Activated T-helper 1 cell treated with anti-CD3 and anti-CD28 coated beads, Interleukin-12 subunit alpha, Interleukin-12 subunit beta, Interleukin-2, Interleukin-4 antibody, amounts not matched to agents 30 ng/mL and 10 ng/mL and 1 ng/mL, durations not matched to agents 14 hours and 24 hours and 36 hours (primary cell): ENCODE measurements at regions not wholly inside any gene's neighbourhood (a gene's known extent, or its start where the extent isn't known, plus 50 kb on each side); places are given as distances from the start of the nearest gene placed in this dataset.
"Not testable (repeated sequence)": the region's sequence is repeated elsewhere in the genome, so short reads cannot be mapped to it uniquely, and the experiment has no call there.

Experiments
- DNase-seq: peaks from one replicate; pipeline ENCODE4 v3.0.0; 2021; ENCODE audit warnings: low spot score
- H3K27ac Mint-ChIP-seq: one replicate; pipeline ENCODE4 v1.8.0; 2021; ENCODE audit warnings: mild to moderate bottlenecking, mixed read lengths
- H3K27me3 Mint-ChIP-seq: one replicate; pipeline ENCODE4 v1.8.0; 2022; ENCODE audit warnings: mild to moderate bottlenecking, moderate library complexity, mixed read lengths; ENCODE audit not compliant: insufficient read depth
- H3K36me3 Mint-ChIP-seq: one replicate; pipeline ENCODE4 v1.8.0; 2021; ENCODE audit warnings: low read depth, mixed read lengths
- H3K4me1 Mint-ChIP-seq: one replicate; pipeline ENCODE4 v1.8.0; 2021; ENCODE audit warnings: low read depth, mixed read lengths
- H3K4me3 Mint-ChIP-seq: one replicate; pipeline ENCODE4 v1.8.0; 2021; ENCODE audit warnings: mild to moderate bottlenecking, moderate library complexity, mixed read lengths
- H3K9me3 Mint-ChIP-seq: one replicate; pipeline ENCODE4 v1.8.0; 2021; ENCODE audit warnings: mixed read lengths
- intact Hi-C: fragments of 100-400 bp; cut with micrococcal nuclease; formaldehyde crosslinking; loops from one replicate; pipeline ENCODE4 v1.15.1; 2024

DNA sequence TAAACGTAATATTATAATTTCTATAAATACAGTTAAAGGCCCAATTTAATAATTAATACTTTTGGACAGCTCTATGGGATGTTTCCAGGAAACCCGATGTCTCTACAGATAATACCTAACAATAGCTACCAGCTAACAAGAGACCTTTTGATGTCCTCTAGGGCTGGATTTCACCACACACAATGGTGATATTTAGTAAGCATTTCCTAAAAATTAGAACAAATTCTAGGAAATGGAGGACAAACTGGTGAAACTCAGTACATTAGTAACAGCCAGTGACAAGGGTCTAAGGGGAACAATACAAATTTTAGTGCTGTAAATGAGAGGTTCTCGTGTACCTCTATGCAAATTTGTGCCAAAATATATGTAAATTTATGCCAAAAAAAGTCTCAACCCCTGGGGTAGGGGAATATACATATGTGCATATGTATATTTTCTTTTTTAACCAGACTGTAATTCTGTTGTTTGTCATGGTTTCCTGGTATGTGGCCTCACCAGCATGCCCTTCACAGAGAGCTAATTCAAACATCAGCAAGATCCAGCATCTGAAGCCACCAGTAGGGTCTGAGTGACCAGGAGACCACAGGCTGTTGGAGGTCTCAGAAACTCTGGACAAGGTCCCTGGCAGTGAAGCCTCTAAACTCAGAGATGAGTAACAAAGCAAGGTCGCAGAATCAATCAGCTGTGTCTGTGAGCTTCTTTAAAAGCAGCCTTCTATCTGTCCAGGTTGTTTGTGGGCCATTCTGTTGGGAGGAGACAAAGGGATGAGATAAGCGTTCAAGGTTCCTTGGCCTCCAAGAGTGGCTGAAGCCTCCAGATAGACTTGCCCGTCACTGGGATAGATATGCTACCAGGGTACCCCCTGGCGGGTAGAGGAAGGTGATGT, 235.1 kb upstream of the RREB1 start:
- Mint-ChIP-seq H3K4me1 (no peaks in the 10 kb centered on the region), H3K27ac (no peak overlapping the region), H3K4me3 (no peak overlapping the region), H3K36me3 (no peaks in the 10 kb centered on the region), H3K27me3 (peaks cover 7% of the 10 kb centered on the region), H3K9me3 (peaks cover 4% of the 10 kb centered on the region)
- DNase-seq: no peak
- intact Hi-C loops: no loop called here

DNA sequence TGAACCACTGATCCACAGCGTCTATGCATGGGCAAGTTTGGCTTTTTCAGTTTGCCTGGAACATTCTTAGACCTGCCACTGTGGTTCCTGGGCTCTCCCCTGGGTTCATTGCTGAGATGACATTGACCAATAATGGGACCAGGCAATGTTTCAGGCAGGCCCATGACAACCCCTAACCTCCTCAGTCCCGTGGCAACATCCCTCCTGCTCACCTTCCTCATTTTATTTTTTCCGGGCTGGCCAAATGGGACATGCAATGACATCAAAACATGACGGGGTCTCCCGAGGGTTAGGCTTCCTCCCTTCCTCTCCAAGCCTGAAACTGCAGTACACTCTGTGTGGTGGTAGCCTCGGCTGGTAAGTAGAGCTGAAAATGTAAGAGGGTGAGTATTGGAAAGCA, 234.0 kb upstream of the RREB1 start:
- H3K36me3 Mint-ChIP-seq: no peaks in the 10 kb centered on the region
- peaks cover 4% of the 10 kb centered on the region for H3K9me3 Mint-ChIP-seq
- H3K27ac Mint-ChIP-seq: no peak overlapping the region
- no peak for DNase-seq
- peaks cover 7% of the 10 kb centered on the region for H3K27me3 Mint-ChIP-seq
- intact Hi-C loops: no loop called here
- no peak overlapping the region for H3K4me3 Mint-ChIP-seq
- H3K4me1 Mint-ChIP-seq: no peaks in the 10 kb centered on the region

DNA sequence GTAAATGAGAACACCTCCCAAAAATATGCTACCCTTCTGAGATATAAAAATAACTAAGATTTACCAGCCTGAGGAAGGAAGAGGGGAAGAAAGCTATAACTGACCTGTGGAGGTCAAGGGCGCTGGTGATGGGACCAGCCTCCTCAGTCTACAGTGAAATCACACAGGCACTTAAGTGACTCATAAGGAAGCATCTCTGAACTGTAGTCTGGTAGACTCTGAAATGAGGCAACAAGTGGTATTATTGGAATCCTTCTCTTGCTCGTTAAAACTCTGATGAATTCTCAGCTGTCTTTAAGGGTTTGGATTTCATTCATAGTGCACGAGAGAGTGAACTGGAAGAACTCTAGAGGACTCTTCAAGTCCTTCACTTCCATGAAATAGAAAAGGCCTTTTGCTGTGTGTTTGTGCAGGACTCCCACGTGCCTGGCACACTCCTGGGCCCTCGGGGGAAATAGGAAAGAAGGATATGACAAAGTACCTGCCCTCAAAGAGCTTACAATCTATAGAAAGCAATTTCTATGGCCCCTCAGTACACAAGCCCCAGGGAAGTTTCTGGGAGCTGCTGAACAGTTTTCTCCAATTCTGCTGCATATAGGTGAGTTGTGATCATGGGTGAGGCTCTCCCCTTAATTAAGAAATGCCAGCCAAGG, 231.8 kb upstream of the RREB1 start:
- no peak overlapping the region for H3K27ac Mint-ChIP-seq
- DNase-seq: no peak
- intact Hi-C loops: no loop called here
- H3K27me3 Mint-ChIP-seq: peaks cover 4% of the 10 kb centered on the region
- H3K4me1 Mint-ChIP-seq: peaks cover 7% of the 10 kb centered on the region
- no peak overlapping the region for H3K4me3 Mint-ChIP-seq
- peaks cover 4% of the 10 kb centered on the region for H3K9me3 Mint-ChIP-seq
- no peaks in the 10 kb centered on the region for H3K36me3 Mint-ChIP-seq

DNA sequence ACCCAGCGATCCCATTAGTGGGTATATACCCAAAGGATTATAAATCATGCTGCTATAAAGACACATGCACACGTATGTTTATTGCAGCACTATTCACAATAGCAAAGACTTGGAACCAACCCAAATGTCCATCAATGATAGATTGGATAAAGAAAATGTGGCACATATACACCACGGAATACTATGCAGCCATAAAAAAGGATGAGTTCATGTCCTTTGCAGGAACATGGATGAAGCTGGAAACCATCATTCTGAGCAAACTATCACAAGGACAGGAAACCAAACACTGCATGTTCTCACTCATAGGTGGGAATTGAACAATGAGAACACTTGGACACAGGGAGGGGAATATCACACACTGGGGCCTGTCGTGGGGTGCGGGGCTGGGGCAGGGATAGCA, 230.0 kb upstream of the RREB1 start:
- not testable (repeated sequence) for H3K4me3 Mint-ChIP-seq, DNase-seq, H3K4me1 Mint-ChIP-seq, H3K9me3 Mint-ChIP-seq, H3K36me3 Mint-ChIP-seq, H3K27ac Mint-ChIP-seq, H3K27me3 Mint-ChIP-seq
- intact Hi-C loops: loop anchor here (1.0 kb wide), 1 partner anchor 21 kb away; no protein-coding TSS in a partner anchor

DNA sequence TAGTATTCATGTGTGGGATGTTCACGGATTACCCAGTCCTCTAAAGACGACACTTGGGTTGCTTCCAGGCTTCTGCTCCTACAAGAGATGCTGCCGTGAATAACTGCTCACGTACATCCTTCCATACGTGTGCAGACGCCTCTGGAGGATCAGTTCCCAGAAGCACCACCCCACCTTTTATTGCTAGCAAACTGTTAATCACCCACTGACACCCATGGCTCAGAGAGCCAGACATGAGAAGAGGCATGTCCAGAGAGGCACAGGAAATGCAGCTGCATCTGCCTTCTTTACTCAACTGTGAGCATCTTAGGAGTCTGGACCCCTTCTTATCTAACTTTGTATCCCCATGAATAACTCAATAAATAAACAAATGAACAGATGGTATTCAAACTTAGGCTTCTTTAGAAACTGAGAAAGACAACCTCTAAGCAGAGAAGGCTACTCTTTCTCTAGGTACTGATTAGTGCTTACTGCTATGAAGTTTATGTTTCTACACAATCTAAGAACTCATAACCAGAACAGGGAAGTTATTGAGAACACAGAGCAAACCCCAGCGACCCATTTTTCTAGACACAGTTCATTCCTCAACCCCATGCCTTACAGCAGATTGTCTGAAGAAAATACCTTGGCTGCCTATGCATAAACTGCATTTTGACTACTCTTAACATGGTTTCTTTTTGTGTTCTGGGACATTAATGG, 228.7 kb upstream of the RREB1 start:
- no peak for DNase-seq
- H3K4me3 Mint-ChIP-seq: no peak overlapping the region
- H3K27ac Mint-ChIP-seq: no peak overlapping the region
- intact Hi-C loops: no loop called here
- H3K36me3 Mint-ChIP-seq: no peaks in the 10 kb centered on the region
- peaks cover 4% of the 10 kb centered on the region for H3K9me3 Mint-ChIP-seq
- H3K4me1 Mint-ChIP-seq: peaks cover 7% of the 10 kb centered on the region
- H3K27me3 Mint-ChIP-seq: peaks cover 4% of the 10 kb centered on the region

DNA sequence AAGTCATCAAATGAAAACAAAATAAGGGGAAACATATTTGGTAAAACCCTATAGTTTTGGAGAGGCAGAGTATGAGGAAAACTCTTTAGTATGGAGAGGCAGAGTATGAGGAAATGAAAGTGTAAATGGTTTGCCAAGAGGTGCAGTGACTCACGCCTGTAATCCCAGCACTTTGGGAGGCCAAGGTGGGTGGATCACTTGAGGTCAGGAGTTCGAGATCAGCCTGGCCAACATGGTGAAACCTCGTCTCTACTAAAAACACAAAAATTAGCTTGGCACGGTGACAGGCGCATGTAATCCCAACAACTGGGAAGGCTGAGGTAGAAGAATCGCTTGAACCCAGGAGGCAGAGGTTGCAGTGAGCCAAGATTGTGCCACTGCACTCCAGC, 228.2 kb upstream of the RREB1 start:
- H3K4me3 Mint-ChIP-seq, H3K4me1 Mint-ChIP-seq, H3K27me3 Mint-ChIP-seq, intact Hi-C loops, H3K9me3 Mint-ChIP-seq, DNase-seq, H3K27ac Mint-ChIP-seq, H3K36me3 Mint-ChIP-seq: not testable (repeated sequence)

DNA sequence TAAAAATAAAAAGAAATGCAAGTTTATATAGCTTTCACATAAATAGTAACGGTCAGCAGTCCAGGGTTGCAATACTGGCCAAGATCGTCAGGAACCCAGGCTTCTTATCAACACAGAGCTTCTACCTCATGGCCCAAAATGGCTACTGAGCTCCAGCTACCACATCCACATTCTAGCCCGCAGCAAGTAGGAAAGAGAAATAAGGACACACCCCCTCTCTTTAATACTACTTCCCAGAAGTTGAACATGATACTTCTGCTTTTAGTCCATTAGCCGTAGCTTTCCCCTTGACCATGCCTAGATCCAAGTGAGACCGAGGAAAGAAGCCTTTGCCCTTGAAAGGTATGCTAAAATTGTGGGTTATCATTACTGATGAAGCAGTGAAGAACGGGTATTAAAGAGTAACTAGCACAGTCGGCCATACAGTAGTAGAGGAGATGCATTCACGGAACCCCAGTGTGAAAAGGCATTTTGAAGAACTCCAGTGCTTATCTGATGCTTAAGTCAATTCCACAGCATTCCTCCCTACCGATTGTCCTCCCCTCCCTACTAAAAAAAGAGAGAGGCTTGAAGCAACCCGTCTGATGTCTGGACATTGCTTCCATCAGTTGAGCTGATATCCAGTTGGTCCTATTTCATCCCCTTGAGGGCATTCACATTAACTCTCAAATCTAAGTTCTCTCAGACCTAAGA, 226.9 kb upstream of the RREB1 start:
- intact Hi-C loops: no loop called here
- no peak for DNase-seq
- Mint-ChIP-seq H3K4me1 (peaks cover 7% of the 10 kb centered on the region), H3K36me3 (no peaks in the 10 kb centered on the region), H3K4me3 (no peak overlapping the region), H3K9me3 (peaks cover 4% of the 10 kb centered on the region), H3K27me3 (peaks cover 4% of the 10 kb centered on the region), H3K27ac (no peak overlapping the region)

DNA sequence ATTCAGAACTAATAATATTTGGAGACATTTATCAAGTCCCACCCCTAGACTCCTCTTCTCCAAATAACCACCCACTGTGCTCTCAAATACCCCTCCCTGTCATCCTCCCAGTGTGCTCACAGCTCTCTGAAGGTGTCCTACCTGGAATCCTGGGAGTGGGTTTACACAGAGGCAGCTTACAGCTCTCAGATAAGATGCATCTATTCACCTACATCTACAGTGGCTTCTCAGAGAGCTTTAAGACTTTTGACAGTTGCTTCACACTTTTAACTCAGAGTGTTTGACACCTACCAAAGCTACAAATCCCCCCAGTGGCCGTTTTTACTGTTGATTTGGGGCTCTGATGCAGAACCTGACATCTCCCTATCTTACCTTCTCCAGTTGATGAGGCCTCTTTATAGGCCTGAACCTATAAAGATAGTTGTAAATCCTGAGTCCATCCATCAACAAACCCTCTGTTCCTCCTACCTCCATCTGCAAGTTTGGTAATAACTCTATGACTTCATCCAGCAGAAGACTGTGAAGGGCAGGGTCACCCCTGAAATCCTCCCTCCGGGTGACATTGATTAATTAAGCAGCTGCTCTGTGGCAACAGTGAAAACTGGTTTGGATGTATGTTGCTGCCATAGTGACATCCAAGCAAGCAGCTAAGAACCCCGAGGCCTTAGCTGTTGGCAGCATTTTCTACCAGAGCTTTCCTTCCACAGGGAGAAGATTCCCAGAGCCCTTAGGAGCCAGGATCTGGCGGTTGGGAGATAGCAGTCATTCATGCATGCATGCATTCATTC, 226.1 kb upstream of the RREB1 start:
- peaks cover 4% of the 10 kb centered on the region for H3K27me3 Mint-ChIP-seq
- H3K36me3 Mint-ChIP-seq: no peaks in the 10 kb centered on the region
- H3K9me3 Mint-ChIP-seq: peaks cover 4% of the 10 kb centered on the region
- H3K27ac Mint-ChIP-seq: no peak overlapping the region
- no peak for DNase-seq
- no peak overlapping the region for H3K4me3 Mint-ChIP-seq
- H3K4me1 Mint-ChIP-seq: peaks cover 7% of the 10 kb centered on the region
- intact Hi-C loops: no loop called here

DNA sequence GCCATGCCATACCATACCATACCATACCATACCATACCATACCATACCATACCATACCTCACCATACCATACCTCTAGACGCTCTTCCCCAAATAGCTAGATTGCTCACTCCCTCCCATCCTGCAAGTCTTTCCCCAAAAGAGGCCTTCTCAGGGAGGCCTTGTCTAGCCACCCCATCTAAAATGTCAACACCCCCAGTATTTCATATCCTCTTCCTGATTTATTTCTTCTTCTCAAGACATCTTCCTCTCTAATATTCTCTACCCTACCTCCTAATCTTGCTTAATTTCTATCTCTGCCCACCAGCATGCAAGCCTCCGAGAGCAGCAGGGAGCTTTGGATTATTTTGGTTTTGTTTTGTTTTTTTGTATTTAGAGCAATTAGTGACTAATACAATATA, 225.2 kb upstream of the RREB1 start:
- H3K27me3 Mint-ChIP-seq: peaks cover 4% of the 10 kb centered on the region
- intact Hi-C loops: no loop called here
- H3K4me3 Mint-ChIP-seq: no peak overlapping the region
- H3K9me3 Mint-ChIP-seq: no peaks in the 10 kb centered on the region
- H3K36me3 Mint-ChIP-seq: no peaks in the 10 kb centered on the region
- H3K27ac Mint-ChIP-seq: no peak overlapping the region
- no peak for DNase-seq
- H3K4me1 Mint-ChIP-seq: peaks cover 7% of the 10 kb centered on the region

DNA sequence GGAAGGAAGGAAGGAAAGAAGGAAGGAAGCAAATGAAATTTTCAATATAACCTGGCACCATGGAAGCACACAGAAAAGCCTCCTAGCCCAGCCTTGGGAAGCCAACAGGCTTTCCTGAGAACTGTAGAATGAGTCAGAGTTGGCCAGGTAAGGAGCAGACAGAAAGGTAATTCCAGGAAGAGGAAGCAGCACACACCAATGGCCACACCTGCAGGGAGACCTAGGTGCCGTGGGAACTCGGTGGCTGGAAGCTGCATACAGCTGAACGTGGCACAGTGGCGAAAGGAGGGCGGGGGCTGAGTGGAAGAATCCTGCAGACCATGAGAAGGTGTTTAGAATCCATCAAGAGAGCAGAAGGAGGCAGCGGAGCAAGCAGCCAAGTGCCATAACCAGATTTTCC, 224.8 kb upstream of the RREB1 start:
- intact Hi-C loops: no loop called here
- H3K27ac Mint-ChIP-seq: no peak overlapping the region
- peaks cover 4% of the 10 kb centered on the region for H3K27me3 Mint-ChIP-seq
- H3K4me3 Mint-ChIP-seq: no peak overlapping the region
- no peak for DNase-seq
- no peaks in the 10 kb centered on the region for H3K36me3 Mint-ChIP-seq
- H3K9me3 Mint-ChIP-seq: no peaks in the 10 kb centered on the region
- peaks cover 7% of the 10 kb centered on the region for H3K4me1 Mint-ChIP-seq

DNA sequence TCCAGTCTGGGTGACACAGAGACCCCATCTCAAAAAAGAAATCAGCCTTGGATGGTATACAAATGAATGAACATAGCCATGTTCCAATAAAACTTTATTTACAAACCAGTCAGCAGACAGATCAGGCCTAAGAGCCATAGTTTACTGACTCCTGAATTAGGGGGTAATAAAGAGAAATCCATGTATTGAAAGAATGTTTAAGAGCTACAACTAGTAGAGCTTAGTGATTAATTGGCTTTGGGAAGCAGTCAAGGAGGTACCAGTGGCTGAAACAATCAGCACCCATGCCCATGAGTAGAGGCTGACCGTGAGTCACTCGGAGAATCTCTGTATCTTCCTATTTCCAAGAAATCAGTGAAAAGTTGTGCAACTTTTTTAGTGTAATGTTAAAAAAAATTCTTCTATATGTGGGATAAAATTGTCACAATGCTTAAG, 223.6 kb upstream of the RREB1 start:
- peaks cover 6% of the 10 kb centered on the region for H3K4me1 Mint-ChIP-seq
- H3K27me3 Mint-ChIP-seq: no peaks in the 10 kb centered on the region
- H3K36me3 Mint-ChIP-seq: no peaks in the 10 kb centered on the region
- no peak for DNase-seq
- H3K9me3 Mint-ChIP-seq: no peaks in the 10 kb centered on the region
- H3K4me3 Mint-ChIP-seq: no peak overlapping the region
- H3K27ac Mint-ChIP-seq: no peak overlapping the region
- intact Hi-C loops: no loop called here

DNA sequence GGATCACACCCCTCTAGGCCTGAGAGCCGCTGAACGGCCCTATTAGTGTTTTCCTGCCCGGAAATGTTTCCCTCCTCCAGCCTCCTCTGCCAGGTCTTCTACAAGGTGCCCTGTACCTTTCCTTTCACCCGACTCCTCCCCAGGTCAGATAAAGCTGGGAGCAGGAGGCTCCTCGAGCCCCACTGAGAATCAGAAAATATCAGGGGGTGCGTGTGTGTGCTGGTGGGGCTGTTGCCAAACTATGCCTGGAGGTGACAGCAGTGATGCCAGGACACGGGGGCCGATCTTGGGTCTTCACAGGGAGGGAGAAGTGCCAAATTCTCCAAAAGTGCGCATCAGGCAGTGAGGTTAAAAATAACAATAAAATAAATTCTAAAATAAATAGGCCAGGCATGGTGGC, 222.8 kb upstream of the RREB1 start:
- Mint-ChIP-seq H3K4me3 (no peak overlapping the region), H3K27ac (no peak overlapping the region), H3K9me3 (no peaks in the 10 kb centered on the region), H3K4me1 (no peaks in the 10 kb centered on the region), H3K27me3 (no peaks in the 10 kb centered on the region), H3K36me3 (no peaks in the 10 kb centered on the region)
- intact Hi-C loops: no loop called here
- no peak for DNase-seq
